22Rv1 (cell line): ENCODE measurements at regions not wholly inside any gene's neighbourhood (a gene's known extent, or its start where the extent isn't known, plus 50 kb on each side); places are given as distances from the start of the nearest gene placed in this dataset.

Source experiments
- ZFX ChIP-seq: fragments of 450-650 bp; IDR thresholded peaks from 2 replicates; pipeline ENCODE4 v1.6.1; 2017; ENCODE audit warnings: antibody characterized with exemption, borderline replicate concordance
- TF ChIP-seq, protein P1 (sequence below): fragments of 450-650 bp; IDR thresholded peaks from 2 replicates; pipeline ENCODE4 v1.5.1; 2017; ENCODE audit warnings: mild to moderate bottlenecking

DNA sequence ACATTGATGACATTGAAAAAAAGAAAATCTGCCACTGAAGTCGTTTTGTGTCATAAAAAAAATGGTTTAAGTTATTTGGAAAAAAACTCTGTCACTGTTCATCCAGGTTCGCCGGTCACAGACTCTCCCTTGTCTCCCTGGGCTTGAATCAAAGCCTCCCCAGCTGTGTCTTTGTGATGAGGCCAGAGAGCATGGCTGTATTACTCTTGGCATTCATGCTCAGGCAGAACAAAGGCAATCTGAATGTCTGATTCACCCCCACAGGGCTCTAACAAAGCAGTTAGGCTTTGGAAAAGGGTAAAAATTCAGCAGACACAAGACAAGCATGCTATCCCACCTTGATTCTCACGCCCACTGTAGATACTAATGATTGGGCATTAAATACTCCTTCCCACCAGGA lies 304.3 kb upstream of the PLD5 start:
- TF ChIP-seq, protein P1, sequence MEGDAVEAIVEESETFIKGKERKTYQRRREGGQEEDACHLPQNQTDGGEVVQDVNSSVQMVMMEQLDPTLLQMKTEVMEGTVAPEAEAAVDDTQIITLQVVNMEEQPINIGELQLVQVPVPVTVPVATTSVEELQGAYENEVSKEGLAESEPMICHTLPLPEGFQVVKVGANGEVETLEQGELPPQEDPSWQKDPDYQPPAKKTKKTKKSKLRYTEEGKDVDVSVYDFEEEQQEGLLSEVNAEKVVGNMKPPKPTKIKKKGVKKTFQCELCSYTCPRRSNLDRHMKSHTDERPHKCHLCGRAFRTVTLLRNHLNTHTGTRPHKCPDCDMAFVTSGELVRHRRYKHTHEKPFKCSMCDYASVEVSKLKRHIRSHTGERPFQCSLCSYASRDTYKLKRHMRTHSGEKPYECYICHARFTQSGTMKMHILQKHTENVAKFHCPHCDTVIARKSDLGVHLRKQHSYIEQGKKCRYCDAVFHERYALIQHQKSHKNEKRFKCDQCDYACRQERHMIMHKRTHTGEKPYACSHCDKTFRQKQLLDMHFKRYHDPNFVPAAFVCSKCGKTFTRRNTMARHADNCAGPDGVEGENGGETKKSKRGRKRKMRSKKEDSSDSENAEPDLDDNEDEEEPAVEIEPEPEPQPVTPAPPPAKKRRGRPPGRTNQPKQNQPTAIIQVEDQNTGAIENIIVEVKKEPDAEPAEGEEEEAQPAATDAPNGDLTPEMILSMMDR, result no peak
- no peak for TF ChIP-seq ZFX
